Transverse colon (tissue), 3 donors: ENCODE measurements at regions not wholly inside any gene's neighbourhood (a gene's known extent, or its start where the extent isn't known, plus 50 kb on each side); places are given as distances from the start of the nearest gene placed in this dataset.

Source experiments
- CTCF ChIP-seq, 5 experiments: fragments of 200-600 bp in 3 of 5; fragments of 450-650 bp in 2 of 5; sonication (generic) in 3 of 5; IDR thresholded peaks; 1 replicate in 2 of 5; 2 replicates in 3 of 5; pipeline ENCODE4 v1.5.1; 2016 to 2017; ENCODE audit warnings: antibody characterized with exemption in 5 of 5, inconsistent platforms in 3 of 5, mild to moderate bottlenecking in 2 of 5, moderate library complexity in 1 of 5
- POLR2A ChIP-seq: fragments of 450-650 bp; IDR thresholded peaks from one replicate; pipeline ENCODE4 v1.6.1; 2016; ENCODE audit warnings: antibody characterized with exemption, mild to moderate bottlenecking, moderate library complexity

- TF ChIP-seq CTCF (IDR thresholded peaks at IDR 0.05) (no peak), POLR2A (no peak)
These were observed 621.2 kb upstream of the PRMT6 start for GRCh38 chr1:106435269-106435668.
